ENCODE measurements at regions not wholly inside any gene's neighbourhood (a gene's known extent, or its start where the extent isn't known, plus 50 kb on each side); places are given as distances from the start of the nearest gene placed in this dataset.

DNA sequence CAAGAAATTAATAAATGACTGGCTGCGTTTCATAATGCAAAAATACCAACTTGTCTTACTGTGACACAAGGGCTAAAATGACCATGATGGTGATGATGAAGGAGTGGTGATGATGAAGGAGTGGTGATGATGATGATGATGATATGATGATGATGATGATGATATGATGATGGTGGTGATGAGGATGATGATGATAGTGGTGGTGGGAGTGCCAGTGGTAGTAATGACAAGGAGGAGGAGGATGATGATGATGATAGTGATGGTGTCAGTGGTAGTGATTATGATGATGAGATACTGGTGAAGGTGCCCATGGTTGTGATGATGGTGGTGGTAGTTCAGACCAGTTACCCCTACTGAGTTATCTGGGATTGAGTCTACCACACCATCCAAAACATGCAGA, 265.9 kb downstream of the FGFR2 start:
- TF ChIP-seq, protein P1, sequence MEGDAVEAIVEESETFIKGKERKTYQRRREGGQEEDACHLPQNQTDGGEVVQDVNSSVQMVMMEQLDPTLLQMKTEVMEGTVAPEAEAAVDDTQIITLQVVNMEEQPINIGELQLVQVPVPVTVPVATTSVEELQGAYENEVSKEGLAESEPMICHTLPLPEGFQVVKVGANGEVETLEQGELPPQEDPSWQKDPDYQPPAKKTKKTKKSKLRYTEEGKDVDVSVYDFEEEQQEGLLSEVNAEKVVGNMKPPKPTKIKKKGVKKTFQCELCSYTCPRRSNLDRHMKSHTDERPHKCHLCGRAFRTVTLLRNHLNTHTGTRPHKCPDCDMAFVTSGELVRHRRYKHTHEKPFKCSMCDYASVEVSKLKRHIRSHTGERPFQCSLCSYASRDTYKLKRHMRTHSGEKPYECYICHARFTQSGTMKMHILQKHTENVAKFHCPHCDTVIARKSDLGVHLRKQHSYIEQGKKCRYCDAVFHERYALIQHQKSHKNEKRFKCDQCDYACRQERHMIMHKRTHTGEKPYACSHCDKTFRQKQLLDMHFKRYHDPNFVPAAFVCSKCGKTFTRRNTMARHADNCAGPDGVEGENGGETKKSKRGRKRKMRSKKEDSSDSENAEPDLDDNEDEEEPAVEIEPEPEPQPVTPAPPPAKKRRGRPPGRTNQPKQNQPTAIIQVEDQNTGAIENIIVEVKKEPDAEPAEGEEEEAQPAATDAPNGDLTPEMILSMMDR (IDR thresholded peaks at IDR 0.05; ENCODE audit: low read depth, low read length), result no peak
- TF ChIP-seq MYC (IDR thresholded peaks at IDR 0.05; ENCODE audit: low read depth, low read length), result no peak
